Panc1 (cell line): ENCODE measurements at regions not wholly inside any gene's neighbourhood (a gene's known extent, or its start where the extent isn't known, plus 50 kb on each side); places are given as distances from the start of the nearest gene placed in this dataset.

ENCODE experiments used
- ATAC-seq: fragments of 200-7000 bp; cut with Tn5 transposase; 2 replicates; pipeline ENCODE4 v1.9.1; 2020; ENCODE audit warnings: mild to moderate bottlenecking, moderate library complexity
- BruUV-seq: library from RNA; stranded (reverse); fragments of 400-500 nt; replicated peaks from 2 replicates; lab custom pipeline; 2021; lab: Mats Ljungman, UMichigan
- CTCF ChIA-PET: fragments of 300-600 bp; sonication (Branson Sonifier 250); formaldehyde crosslinking; loops from one replicate; lab custom pipeline; 2022; ENCODE audit warnings: antibody characterized with exemption; lab: Charles Lee
- POLR2A ChIA-PET: fragments of 300-600 bp; sonication (Branson Sonifier 250); formaldehyde crosslinking; loops from one replicate; lab custom pipeline; 2022; ENCODE audit warnings: antibody characterized with exemption; lab: Charles Lee
- DNase-seq: peaks from one replicate; pipeline ENCODE4 v3.0.0-alpha.2; 2010; ENCODE audit warnings: low read depth, low spot score
- H3K27ac ChIP-seq: 2 replicates; pipeline ENCODE4 v1.5.1; 2011; ENCODE audit warnings: mild to moderate bottlenecking, low read length, inconsistent platforms
- H3K27me3 ChIP-seq: fragments of 200-500 bp; sonication (Bioruptor generic); 2 replicates; pipeline ENCODE4 v1.6.0; 2014; ENCODE audit warnings: low read length, inconsistent platforms; ENCODE audit not compliant: control insufficient read depth, insufficient read depth
- H3K36me3 ChIP-seq: fragments of 200-500 bp; sonication (Bioruptor generic); 2 replicates; pipeline ENCODE4 v1.5.1; 2014; ENCODE audit warnings: inconsistent platforms, mild to moderate bottlenecking, low read length, moderate library complexity; ENCODE audit not compliant: control insufficient read depth, insufficient read depth
- H3K4me1 ChIP-seq: 2 replicates; pipeline ENCODE4 v1.5.1; 2011; ENCODE audit warnings: inconsistent platforms, mild to moderate bottlenecking, low read length, moderate library complexity; ENCODE audit not compliant: control insufficient read depth, insufficient read depth
- H3K4me3 ChIP-seq, 2 experiments: 2 replicates each; pipeline ENCODE4 v1.5.1; 2011 to 2012; ENCODE audit warnings: low read depth in 2 of 2, low read length in 2 of 2, mild to moderate bottlenecking in 2 of 2, inconsistent platforms in 1 of 2, moderate library complexity in 1 of 2
- H3K9me3 ChIP-seq: fragments of 200-500 bp; sonication (Bioruptor generic); 2 replicates; pipeline ENCODE4 v1.5.1; 2014; ENCODE audit warnings: low read depth, mild to moderate bottlenecking, inconsistent platforms, low read length, moderate library complexity; ENCODE audit not compliant: control insufficient read depth, insufficient read depth
- POLR2AphosphoS5 ChIP-seq: IDR thresholded peaks from 2 replicates; pipeline ENCODE4 v1.6.1; 2012; ENCODE audit warnings: mild to moderate bottlenecking, low read depth, low read length, moderate library complexity
- SIN3A ChIP-seq: IDR thresholded peaks from 2 replicates; pipeline ENCODE4 v1.6.1; 2012; ENCODE audit warnings: low read depth, mild to moderate bottlenecking, low read length, moderate library complexity, borderline replicate concordance; ENCODE audit not compliant: insufficient read depth
- TCF7L2 ChIP-seq: IDR thresholded peaks from 2 replicates; pipeline ENCODE4 v1.6.1; 2011; ENCODE audit warnings: mild to moderate bottlenecking, low read depth, low read length, inconsistent platforms
- in situ Hi-C: cut with HindIII; loops from 2 replicates; pipeline ENCODE4 v1.10.0; 2016; ENCODE audit warnings: low sequenced_read_pairs, low pct_unique_long_range_greater_than_20kb
- intact Hi-C: fragments of 100-400 bp; cut with micrococcal nuclease; formaldehyde crosslinking; loops from one replicate; pipeline ENCODE4 v1.10.0; 2022; ENCODE audit not compliant: unreplicated experiment
- TF ChIP-seq, protein P1 (sequence below): fragments of 450-650 bp; IDR thresholded peaks from 2 replicates; pipeline ENCODE4 v1.5.1; 2017; ENCODE audit warnings: mild to moderate bottlenecking
- TF ChIP-seq, protein P2 (sequence below), 2 experiments: IDR thresholded peaks; 2 replicates each; pipeline ENCODE4 v1.6.1; 2011 to 2012; ENCODE audit warnings: low read depth in 2 of 2, control low read depth in 1 of 2, low read length in 1 of 2, mild to moderate bottlenecking in 1 of 2, moderate library complexity in 1 of 2; ENCODE audit not compliant: insufficient read depth in 1 of 2

DNA sequence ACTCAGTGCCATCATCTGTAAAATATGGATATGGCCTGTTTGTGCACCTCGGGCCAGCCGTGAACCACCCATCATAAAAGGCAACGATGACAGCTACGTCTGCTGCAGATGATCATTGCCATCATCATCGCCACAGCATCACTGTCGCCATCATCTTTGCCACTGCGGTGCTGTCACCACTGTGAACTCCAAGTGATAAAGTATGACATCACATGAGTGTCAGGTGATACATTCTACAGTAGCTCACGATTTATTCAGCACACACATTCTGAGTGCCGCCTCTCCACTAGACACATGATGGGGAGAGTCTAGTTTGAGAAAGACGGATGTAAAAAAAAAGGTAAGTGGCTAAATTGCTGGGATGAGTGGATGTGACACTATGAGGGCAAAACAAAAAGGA lies 755.4 kb upstream of the RAB6C start:
- in situ Hi-C loops = no loop called here

DNA sequence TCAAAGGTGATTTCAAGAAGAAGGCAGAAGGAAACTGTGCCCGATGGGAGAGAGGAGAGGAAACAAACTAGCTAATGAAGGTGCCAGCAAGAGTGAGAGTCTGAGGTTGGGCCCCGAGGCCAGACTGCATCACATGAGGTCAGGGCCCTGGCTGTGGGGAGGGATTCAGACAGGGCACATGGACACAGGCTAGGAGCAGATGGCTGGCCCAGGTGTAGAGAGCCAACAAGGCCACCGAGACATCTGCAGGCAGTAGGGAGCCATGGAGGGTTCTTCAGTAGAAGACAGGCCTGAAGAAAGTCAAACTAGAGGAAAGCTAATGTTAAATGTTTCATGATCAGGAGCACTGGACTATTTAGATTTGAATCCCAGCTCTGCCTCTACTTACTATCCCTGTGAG lies 755.0 kb upstream of the RAB6C start:
- H3K36me3 ChIP-seq = no peaks in the 10 kb centered on the region
- TF ChIP-seq POLR2AphosphoS5 (no peak), SIN3A (no peak), TCF7L2 (no peak)
- TF ChIP-seq, protein P1, sequence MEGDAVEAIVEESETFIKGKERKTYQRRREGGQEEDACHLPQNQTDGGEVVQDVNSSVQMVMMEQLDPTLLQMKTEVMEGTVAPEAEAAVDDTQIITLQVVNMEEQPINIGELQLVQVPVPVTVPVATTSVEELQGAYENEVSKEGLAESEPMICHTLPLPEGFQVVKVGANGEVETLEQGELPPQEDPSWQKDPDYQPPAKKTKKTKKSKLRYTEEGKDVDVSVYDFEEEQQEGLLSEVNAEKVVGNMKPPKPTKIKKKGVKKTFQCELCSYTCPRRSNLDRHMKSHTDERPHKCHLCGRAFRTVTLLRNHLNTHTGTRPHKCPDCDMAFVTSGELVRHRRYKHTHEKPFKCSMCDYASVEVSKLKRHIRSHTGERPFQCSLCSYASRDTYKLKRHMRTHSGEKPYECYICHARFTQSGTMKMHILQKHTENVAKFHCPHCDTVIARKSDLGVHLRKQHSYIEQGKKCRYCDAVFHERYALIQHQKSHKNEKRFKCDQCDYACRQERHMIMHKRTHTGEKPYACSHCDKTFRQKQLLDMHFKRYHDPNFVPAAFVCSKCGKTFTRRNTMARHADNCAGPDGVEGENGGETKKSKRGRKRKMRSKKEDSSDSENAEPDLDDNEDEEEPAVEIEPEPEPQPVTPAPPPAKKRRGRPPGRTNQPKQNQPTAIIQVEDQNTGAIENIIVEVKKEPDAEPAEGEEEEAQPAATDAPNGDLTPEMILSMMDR = no peak
- TF ChIP-seq, protein P2, sequence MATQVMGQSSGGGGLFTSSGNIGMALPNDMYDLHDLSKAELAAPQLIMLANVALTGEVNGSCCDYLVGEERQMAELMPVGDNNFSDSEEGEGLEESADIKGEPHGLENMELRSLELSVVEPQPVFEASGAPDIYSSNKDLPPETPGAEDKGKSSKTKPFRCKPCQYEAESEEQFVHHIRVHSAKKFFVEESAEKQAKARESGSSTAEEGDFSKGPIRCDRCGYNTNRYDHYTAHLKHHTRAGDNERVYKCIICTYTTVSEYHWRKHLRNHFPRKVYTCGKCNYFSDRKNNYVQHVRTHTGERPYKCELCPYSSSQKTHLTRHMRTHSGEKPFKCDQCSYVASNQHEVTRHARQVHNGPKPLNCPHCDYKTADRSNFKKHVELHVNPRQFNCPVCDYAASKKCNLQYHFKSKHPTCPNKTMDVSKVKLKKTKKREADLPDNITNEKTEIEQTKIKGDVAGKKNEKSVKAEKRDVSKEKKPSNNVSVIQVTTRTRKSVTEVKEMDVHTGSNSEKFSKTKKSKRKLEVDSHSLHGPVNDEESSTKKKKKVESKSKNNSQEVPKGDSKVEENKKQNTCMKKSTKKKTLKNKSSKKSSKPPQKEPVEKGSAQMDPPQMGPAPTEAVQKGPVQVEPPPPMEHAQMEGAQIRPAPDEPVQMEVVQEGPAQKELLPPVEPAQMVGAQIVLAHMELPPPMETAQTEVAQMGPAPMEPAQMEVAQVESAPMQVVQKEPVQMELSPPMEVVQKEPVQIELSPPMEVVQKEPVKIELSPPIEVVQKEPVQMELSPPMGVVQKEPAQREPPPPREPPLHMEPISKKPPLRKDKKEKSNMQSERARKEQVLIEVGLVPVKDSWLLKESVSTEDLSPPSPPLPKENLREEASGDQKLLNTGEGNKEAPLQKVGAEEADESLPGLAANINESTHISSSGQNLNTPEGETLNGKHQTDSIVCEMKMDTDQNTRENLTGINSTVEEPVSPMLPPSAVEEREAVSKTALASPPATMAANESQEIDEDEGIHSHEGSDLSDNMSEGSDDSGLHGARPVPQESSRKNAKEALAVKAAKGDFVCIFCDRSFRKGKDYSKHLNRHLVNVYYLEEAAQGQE (IDR thresholded peaks at IDR 0.05; ENCODE audit: insufficient read depth in 1 of 2, low read depth in 2 of 2, low read length in 1 of 2) = no peak
- intact Hi-C loops (no loop called here), in situ Hi-C loops (no loop called here)
- H3K27me3 ChIP-seq = no peaks in the 10 kb centered on the region
- H3K4me3 ChIP-seq = no peak overlapping the region
- no TSS peak for BruUV-seq
- ChIA-PET CTCF (interaction anchor here (0.7 kb wide), 1 partner anchor 583 kb away, joined by 3 read pairs; no protein-coding TSS in a partner anchor), POLR2A (no interaction called here)
- no peak overlapping the region for H3K27ac ChIP-seq
- H3K9me3 ChIP-seq = no peaks in the 10 kb centered on the region
- ATAC-seq = no peak
- no peaks in the 10 kb centered on the region for H3K4me1 ChIP-seq
- no peak for DNase-seq

More for the DNA sequence above, 755.4 kb upstream of the RAB6C start:
- DNase-seq (no peak), ATAC-seq (no peak)
- H3K27ac ChIP-seq = no peak overlapping the region
- CTCF ChIA-PET = interaction anchor here (0.7 kb wide), 1 partner anchor 583 kb away, joined by 3 read pairs; no protein-coding TSS in a partner anchor
- H3K4me1 ChIP-seq = no peaks in the 10 kb centered on the region
- intact Hi-C loops = no loop called here
- POLR2A ChIA-PET = no interaction called here
- no peaks in the 10 kb centered on the region for H3K36me3 ChIP-seq
- H3K9me3 ChIP-seq = no peaks in the 10 kb centered on the region
- TF ChIP-seq, protein P1 = no peak
- TF ChIP-seq SIN3A = no peak
- TF ChIP-seq POLR2AphosphoS5 = no peak
- TF ChIP-seq, protein P2 (IDR thresholded peaks at IDR 0.05; ENCODE audit: insufficient read depth in 1 of 2, low read depth in 2 of 2, low read length in 1 of 2) = no peak
- no peak for TF ChIP-seq TCF7L2
- no peak overlapping the region for H3K4me3 ChIP-seq
- BruUV-seq = no TSS peak
- H3K27me3 ChIP-seq = no peaks in the 10 kb centered on the region
